HT-29 (cell line): ENCODE measurements at regions not wholly inside any gene's neighbourhood (a gene's known extent, or its start where the extent isn't known, plus 50 kb on each side); places are given as distances from the start of the nearest gene placed in this dataset. TPM values are rescaled to one million over a fixed set of nuclear protein-coding genes. Genes with fewer than 3 reads are reported as not detected.

Experiments
- small RNA-seq: library from RNA; depleted of rRNA; stranded (forward); fragments of <200 nt; gene quantifications from one replicate; pipeline ENCODE3, GENCODE V24; 2014

Small RNA genes in the stretch of these regions (small RNA-seq; reads per million reads assigned to genes)
- gene MIR4719, result not detected
